ENCODE measurements at regions not wholly inside any gene's neighbourhood (a gene's known extent, or its start where the extent isn't known, plus 50 kb on each side); places are given as distances from the start of the nearest gene placed in this dataset.

- in situ Hi-C loops (cut with HindIII; ENCODE audit: low pct_unique_long_range_greater_than_20kb, low sequenced_read_pairs) = no loop called here
- TF ChIP-seq SIN3A (IDR thresholded peaks at IDR 0.05; ENCODE audit: borderline replicate concordance, insufficient read depth, low read depth, low read length) (no peak), POLR2AphosphoS5 (IDR thresholded peaks at IDR 0.05; ENCODE audit: low read depth, low read length) (no peak), CTCF (IDR thresholded peaks at IDR 0.05) (no peak), REST (IDR thresholded peaks at IDR 0.05; ENCODE audit: insufficient read depth in 1 of 2, low read depth in 2 of 2, low read length in 1 of 2) (no peak), TCF7L2 (IDR thresholded peaks at IDR 0.05; ENCODE audit: low read depth, low read length) (no peak)
Measured at GRCh38 chrX:8310409-8310808, 139.3 kb upstream of the VCX2 start.

DNA sequence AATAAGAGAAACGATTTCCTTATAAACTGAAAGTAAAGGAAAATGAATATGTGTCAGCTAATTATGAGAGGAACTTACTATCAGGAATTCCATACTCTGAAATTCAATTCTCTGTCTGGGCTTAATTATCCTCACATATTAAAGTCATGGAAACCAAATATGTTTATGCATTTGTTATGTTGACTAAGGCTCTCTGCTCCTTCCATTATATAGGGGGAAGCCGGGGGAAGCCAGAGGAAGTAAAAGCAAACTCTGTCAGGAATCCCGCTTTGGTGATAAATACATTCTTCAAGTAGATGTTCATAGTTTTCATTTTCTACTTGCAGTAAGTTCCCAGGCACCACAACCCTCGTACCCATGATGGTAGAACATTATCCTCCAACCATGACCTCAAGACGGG lies 142.8 kb upstream of the VCX2 start:
- in situ Hi-C loops (cut with HindIII; ENCODE audit: low pct_unique_long_range_greater_than_20kb, low sequenced_read_pairs) = no loop called here
- Histone ChIP-seq H3K27ac (ENCODE audit: low read length) (no peak overlapping the region), H3K9me3 (ENCODE audit: control insufficient read depth, insufficient read depth, low read depth, low read length) (no peaks in the 10 kb centered on the region), H3K27me3 (ENCODE audit: control insufficient read depth, insufficient read depth, low read length) (no peaks in the 10 kb centered on the region), H3K4me1 (ENCODE audit: control insufficient read depth, insufficient read depth, low read length) (no peaks in the 10 kb centered on the region), H3K4me3 (ENCODE audit: low read depth in 2 of 2, low read length in 2 of 2) (no peak overlapping the region), H3K36me3 (ENCODE audit: control insufficient read depth, insufficient read depth, low read length) (no peaks in the 10 kb centered on the region)
- intact Hi-C loops (cut with micrococcal nuclease; ENCODE audit: unreplicated experiment) = no loop called here
- ChIA-PET POLR2A (no interaction called here), CTCF (no interaction called here)
- DNase-seq (ENCODE audit: low read depth, low spot score) = no peak
- no peak for TF ChIP-seq SIN3A (IDR thresholded peaks at IDR 0.05; ENCODE audit: borderline replicate concordance, insufficient read depth, low read depth, low read length)
- no peak for TF ChIP-seq TCF7L2 (IDR thresholded peaks at IDR 0.05; ENCODE audit: low read depth, low read length)
- TF ChIP-seq CTCF (IDR thresholded peaks at IDR 0.05) = no peak
- no peak for TF ChIP-seq POLR2AphosphoS5 (IDR thresholded peaks at IDR 0.05; ENCODE audit: low read depth, low read length)
- no peak for TF ChIP-seq REST (IDR thresholded peaks at IDR 0.05; ENCODE audit: insufficient read depth in 1 of 2, low read depth in 2 of 2, low read length in 1 of 2)
- ATAC-seq = no peak
- no TSS peak for BruUV-seq (replicated peaks)

More at GRCh38 chrX:8310409-8310808, 139.3 kb upstream of the VCX2 start:
- DNase-seq (ENCODE audit: low read depth, low spot score) (no peak), ATAC-seq (no peak)
- H3K9me3 ChIP-seq (ENCODE audit: control insufficient read depth, insufficient read depth, low read depth, low read length) = no peaks in the 10 kb centered on the region
- no peaks in the 10 kb centered on the region for H3K36me3 ChIP-seq (ENCODE audit: control insufficient read depth, insufficient read depth, low read length)
- ChIA-PET CTCF (no interaction called here), POLR2A (no interaction called here)
- no peaks in the 10 kb centered on the region for H3K27me3 ChIP-seq (ENCODE audit: control insufficient read depth, insufficient read depth, low read length)
- H3K4me1 ChIP-seq (ENCODE audit: control insufficient read depth, insufficient read depth, low read length) = no peaks in the 10 kb centered on the region
- intact Hi-C loops (cut with micrococcal nuclease; ENCODE audit: unreplicated experiment) = no loop called here
- H3K4me3 ChIP-seq (ENCODE audit: low read depth in 2 of 2, low read length in 2 of 2) = no peak overlapping the region
- H3K27ac ChIP-seq (ENCODE audit: low read length) = no peak overlapping the region
- BruUV-seq (replicated peaks) = no TSS peak

Measured in Panc1 (cell line).